ENCODE measurements at regions not wholly inside any gene's neighbourhood (a gene's known extent, or its start where the extent isn't known, plus 50 kb on each side); places are given as distances from the start of the nearest gene placed in this dataset.
"Not testable (repeated sequence)": the region's sequence is repeated elsewhere in the genome, so short reads cannot be mapped to it uniquely, and the experiment has no call there.

GRCh38 chrX:125577479-125577878, 257.8 kb downstream of the TEX13C start:
- H4K20me1 ChIP-seq (ENCODE audit: insufficient read depth, low read length): no peaks in the 10 kb centered on the region
- H2AFZ ChIP-seq (ENCODE audit: low read length): no peak overlapping the region
- H3K27ac ChIP-seq (ENCODE audit: low read depth, low read length): no peak overlapping the region
- no peak overlapping the region for H3K4me3 ChIP-seq (ENCODE audit: insufficient read depth, low read length)
- no peaks in the 10 kb centered on the region for H3K36me3 ChIP-seq (ENCODE audit: insufficient read depth, low read length)
- H3K9me3 ChIP-seq (ENCODE audit: low read depth, low read length): no peaks in the 10 kb centered on the region
- H3K4me1 ChIP-seq (ENCODE audit: insufficient read depth, low read length): no peaks in the 10 kb centered on the region
- H3K4me2 ChIP-seq (ENCODE audit: insufficient read depth, low read length): no peak overlapping the region
- DNase-seq (ENCODE audit: insufficient read length, low spot score, missing footprints): no peak
- TF ChIP-seq CTCF (IDR thresholded peaks at IDR 0.05; ENCODE audit: extremely low read depth, low read depth, low read length): no peak
- H3K79me2 ChIP-seq (ENCODE audit: insufficient read depth, low read length): no peaks in the 10 kb centered on the region
- H3K27me3 ChIP-seq (ENCODE audit: insufficient read depth, low read length): no peaks in the 10 kb centered on the region

- no peak overlapping the region for H3K4me3 ChIP-seq (ENCODE audit: insufficient read depth, low read length)
- H3K36me3 ChIP-seq (ENCODE audit: insufficient read depth, low read length): no peaks in the 10 kb centered on the region
- H3K79me2 ChIP-seq (ENCODE audit: insufficient read depth, low read length): no peaks in the 10 kb centered on the region
- no peaks in the 10 kb centered on the region for H3K27me3 ChIP-seq (ENCODE audit: insufficient read depth, low read length)
- H3K4me1 ChIP-seq (ENCODE audit: insufficient read depth, low read length): no peaks in the 10 kb centered on the region
- H3K4me2 ChIP-seq (ENCODE audit: insufficient read depth, low read length): no peak overlapping the region
- DNase-seq (ENCODE audit: insufficient read length, low spot score, missing footprints): no peak
- H4K20me1 ChIP-seq (ENCODE audit: insufficient read depth, low read length): no peaks in the 10 kb centered on the region
- H3K9me3 ChIP-seq (ENCODE audit: low read depth, low read length): no peaks in the 10 kb centered on the region
- no peak overlapping the region for H3K27ac ChIP-seq (ENCODE audit: low read depth, low read length)
- no peak overlapping the region for H2AFZ ChIP-seq (ENCODE audit: low read length)
- TF ChIP-seq CTCF (IDR thresholded peaks at IDR 0.05; ENCODE audit: extremely low read depth, low read depth, low read length): no peak
Measured at GRCh38 chrX:125604448-125604847, 284.8 kb downstream of the TEX13C start.

GRCh38 chrX:125605145-125605544, 285.5 kb downstream of the TEX13C start:
- TF ChIP-seq CTCF (IDR thresholded peaks at IDR 0.05; ENCODE audit: extremely low read depth, low read depth, low read length): no peak
- Histone ChIP-seq H3K27me3 (ENCODE audit: insufficient read depth, low read length) (no peaks in the 10 kb centered on the region), H3K4me3 (ENCODE audit: insufficient read depth, low read length) (no peak overlapping the region), H3K27ac (ENCODE audit: low read depth, low read length) (no peak overlapping the region), H2AFZ (ENCODE audit: low read length) (no peak overlapping the region), H4K20me1 (ENCODE audit: insufficient read depth, low read length) (no peaks in the 10 kb centered on the region), H3K79me2 (ENCODE audit: insufficient read depth, low read length) (no peaks in the 10 kb centered on the region), H3K9me3 (ENCODE audit: low read depth, low read length) (no peaks in the 10 kb centered on the region), H3K4me2 (ENCODE audit: insufficient read depth, low read length) (no peak overlapping the region), H3K4me1 (ENCODE audit: insufficient read depth, low read length) (no peaks in the 10 kb centered on the region), H3K36me3 (ENCODE audit: insufficient read depth, low read length) (no peaks in the 10 kb centered on the region)
- DNase-seq (ENCODE audit: insufficient read length, low spot score, missing footprints): no peak

- not testable (repeated sequence) for H3K79me2 ChIP-seq (ENCODE audit: insufficient read depth, low read length); H3K36me3 ChIP-seq (ENCODE audit: insufficient read depth, low read length); H4K20me1 ChIP-seq (ENCODE audit: insufficient read depth, low read length); H2AFZ ChIP-seq (ENCODE audit: low read length); H3K4me2 ChIP-seq (ENCODE audit: insufficient read depth, low read length); DNase-seq (ENCODE audit: insufficient read length, low spot score, missing footprints); H3K27ac ChIP-seq (ENCODE audit: low read depth, low read length); H3K27me3 ChIP-seq (ENCODE audit: insufficient read depth, low read length); H3K4me3 ChIP-seq (ENCODE audit: insufficient read depth, low read length); H3K4me1 ChIP-seq (ENCODE audit: insufficient read depth, low read length); H3K9me3 ChIP-seq (ENCODE audit: low read depth, low read length)
Measured at GRCh38 chrX:125614591-125615343, 295.1 kb downstream of the TEX13C start.
